ENCODE measurements at regions not wholly inside any gene's neighbourhood (a gene's known extent, or its start where the extent isn't known, plus 50 kb on each side); places are given as distances from the start of the nearest gene placed in this dataset.

GRCh38 chrX:109856974-109857373, 123.9 kb upstream of the ACSL4 start:
- Mint-ChIP-seq H3K27me3 (ENCODE audit: insufficient read depth, unreplicated experiment) (no peaks in the 10 kb centered on the region), H3K4me1 (ENCODE audit: low read depth, unreplicated experiment) (no peaks in the 10 kb centered on the region)
- BruUV-seq (replicated peaks) = no TSS peak

GRCh38 chrX:109857584-109858228, 124.6 kb upstream of the ACSL4 start:
- Histone ChIP-seq H3K4me1 (no peaks in the 10 kb centered on the region), H3K36me3 (ENCODE audit: control insufficient read depth, insufficient read depth, low read length) (no peaks in the 10 kb centered on the region), H3K4me3 (ENCODE audit: low read depth, low read length) (no peak overlapping the region), H3K27me3 (replicated peaks; ENCODE audit: control insufficient read depth, insufficient read depth, low read length) (no peaks in the 10 kb centered on the region), H3K9me3 (no peaks in the 10 kb centered on the region)
- no TSS peak for BruUV-seq (replicated peaks)
- no peak overlapping the region for H3K27ac Mint-ChIP-seq (ENCODE audit: unreplicated experiment)
- DNase-seq = no peak
- TF ChIP-seq, protein P1, sequence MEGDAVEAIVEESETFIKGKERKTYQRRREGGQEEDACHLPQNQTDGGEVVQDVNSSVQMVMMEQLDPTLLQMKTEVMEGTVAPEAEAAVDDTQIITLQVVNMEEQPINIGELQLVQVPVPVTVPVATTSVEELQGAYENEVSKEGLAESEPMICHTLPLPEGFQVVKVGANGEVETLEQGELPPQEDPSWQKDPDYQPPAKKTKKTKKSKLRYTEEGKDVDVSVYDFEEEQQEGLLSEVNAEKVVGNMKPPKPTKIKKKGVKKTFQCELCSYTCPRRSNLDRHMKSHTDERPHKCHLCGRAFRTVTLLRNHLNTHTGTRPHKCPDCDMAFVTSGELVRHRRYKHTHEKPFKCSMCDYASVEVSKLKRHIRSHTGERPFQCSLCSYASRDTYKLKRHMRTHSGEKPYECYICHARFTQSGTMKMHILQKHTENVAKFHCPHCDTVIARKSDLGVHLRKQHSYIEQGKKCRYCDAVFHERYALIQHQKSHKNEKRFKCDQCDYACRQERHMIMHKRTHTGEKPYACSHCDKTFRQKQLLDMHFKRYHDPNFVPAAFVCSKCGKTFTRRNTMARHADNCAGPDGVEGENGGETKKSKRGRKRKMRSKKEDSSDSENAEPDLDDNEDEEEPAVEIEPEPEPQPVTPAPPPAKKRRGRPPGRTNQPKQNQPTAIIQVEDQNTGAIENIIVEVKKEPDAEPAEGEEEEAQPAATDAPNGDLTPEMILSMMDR (IDR thresholded peaks at IDR 0.05; ENCODE audit: insufficient read depth in 1 of 2, low read depth in 1 of 2, low read length in 1 of 2, severe bottlenecking in 1 of 2, unreplicated experiment in 1 of 2) = no peak
- H3K9me3 Mint-ChIP-seq (ENCODE audit: unreplicated experiment) = no peaks in the 10 kb centered on the region
- no peaks in the 10 kb centered on the region for H3K36me3 Mint-ChIP-seq (ENCODE audit: insufficient read depth, unreplicated experiment)
- ChIA-PET CTCF (interaction anchor here (0.5 to 4.2 kb wide), 7 partner anchors 27 to 372 kb away, joined by 3 to 84 read pairs (median 5); no protein-coding TSS in a partner anchor), POLR2A (no interaction called here)
- no peaks in the 10 kb centered on the region for H3K27me3 Mint-ChIP-seq (ENCODE audit: insufficient read depth, unreplicated experiment)
- intact Hi-C loops (cut with micrococcal nuclease; ENCODE audit: unreplicated experiment) = loop anchor here (1.0 to 5.0 kb wide), 4 partner anchors 27 to 144 kb away; partner anchors contain the start of gene ACSL4
- H3K4me1 Mint-ChIP-seq (ENCODE audit: low read depth, unreplicated experiment) = no peaks in the 10 kb centered on the region
- H3K4me3 Mint-ChIP-seq (ENCODE audit: unreplicated experiment) = no peak overlapping the region

More at GRCh38 chrX:109856974-109857373, 123.9 kb upstream of the ACSL4 start:
- Mint-ChIP-seq H3K4me3 (ENCODE audit: unreplicated experiment) (no peak overlapping the region), H3K27ac (ENCODE audit: unreplicated experiment) (no peak overlapping the region), H3K36me3 (ENCODE audit: insufficient read depth, unreplicated experiment) (no peaks in the 10 kb centered on the region), H3K9me3 (ENCODE audit: unreplicated experiment) (no peaks in the 10 kb centered on the region)
- intact Hi-C loops (cut with micrococcal nuclease; ENCODE audit: unreplicated experiment) = loop anchor here (1.0 to 5.0 kb wide), 4 partner anchors 27 to 144 kb away; partner anchors contain the start of gene ACSL4
- peak in 1 of 2 experiments; percentile 11 for DNase-seq
- no peaks in the 10 kb centered on the region for H3K4me1 ChIP-seq
- ChIA-PET CTCF (interaction anchor here (0.7 to 4.2 kb wide), 7 partner anchors 23 to 371 kb away, joined by 3 to 84 read pairs (median 5); no protein-coding TSS in a partner anchor), POLR2A (no interaction called here)
- H3K4me3 ChIP-seq (ENCODE audit: low read depth, low read length) = no peak overlapping the region
- no peaks in the 10 kb centered on the region for H3K36me3 ChIP-seq (ENCODE audit: control insufficient read depth, insufficient read depth, low read length)
- no peaks in the 10 kb centered on the region for H3K9me3 ChIP-seq
- TF ChIP-seq, protein P1 (IDR thresholded peaks at IDR 0.05; ENCODE audit: insufficient read depth in 1 of 2, low read depth in 1 of 2, low read length in 1 of 2, severe bottlenecking in 1 of 2, unreplicated experiment in 1 of 2) = peak; percentile 58 to 66
- no peaks in the 10 kb centered on the region for H3K27me3 ChIP-seq (replicated peaks; ENCODE audit: control insufficient read depth, insufficient read depth, low read length)

- ChIA-PET CTCF (interaction anchor here (1.0 to 4.2 kb wide), 2 partner anchors 17 to 145 kb away, joined by 3 to 84 read pairs; no protein-coding TSS in a partner anchor), POLR2A (no interaction called here)
- no peak overlapping the region for H3K4me3 Mint-ChIP-seq (ENCODE audit: unreplicated experiment)
- DNase-seq = no peak
- no peaks in the 10 kb centered on the region for H3K27me3 ChIP-seq (replicated peaks; ENCODE audit: control insufficient read depth, insufficient read depth, low read length)
- BruUV-seq (replicated peaks) = no TSS peak
- no peak overlapping the region for H3K27ac Mint-ChIP-seq (ENCODE audit: unreplicated experiment)
- H3K9me3 Mint-ChIP-seq (ENCODE audit: unreplicated experiment) = no peaks in the 10 kb centered on the region
- no peaks in the 10 kb centered on the region for H3K36me3 ChIP-seq (ENCODE audit: control insufficient read depth, insufficient read depth, low read length)
- intact Hi-C loops (cut with micrococcal nuclease; ENCODE audit: unreplicated experiment) = loop anchor here (5.0 kb wide), 1 partner anchor 126 kb away; the partner anchor contains the start of gene ACSL4
- no peak overlapping the region for H3K4me3 ChIP-seq (ENCODE audit: low read depth, low read length)
- H3K36me3 Mint-ChIP-seq (ENCODE audit: insufficient read depth, unreplicated experiment) = no peaks in the 10 kb centered on the region
- TF ChIP-seq, protein P1 (IDR thresholded peaks at IDR 0.05; ENCODE audit: insufficient read depth in 1 of 2, low read depth in 1 of 2, low read length in 1 of 2, severe bottlenecking in 1 of 2, unreplicated experiment in 1 of 2) = no peak
- H3K9me3 ChIP-seq = no peaks in the 10 kb centered on the region
- no peaks in the 10 kb centered on the region for H3K4me1 Mint-ChIP-seq (ENCODE audit: low read depth, unreplicated experiment)
- H3K4me1 ChIP-seq = no peaks in the 10 kb centered on the region
- no peaks in the 10 kb centered on the region for H3K27me3 Mint-ChIP-seq (ENCODE audit: insufficient read depth, unreplicated experiment)
These were observed 125.7 kb upstream of the ACSL4 start for GRCh38 chrX:109858602-109859341.
